KMS-11 (cell line): ENCODE measurements at regions not wholly inside any gene's neighbourhood (a gene's known extent, or its start where the extent isn't known, plus 50 kb on each side); places are given as distances from the start of the nearest gene placed in this dataset.

ENCODE experiments used
- H2AFZ ChIP-seq: fragments of 200-600 bp; sonication (generic); 2 replicates; pipeline ENCODE4 v1.6.1; 2016; ENCODE audit warnings: antibody characterized with exemption, mixed run types, low read depth
- H3K27ac ChIP-seq: fragments of 200-600 bp; sonication (generic); 2 replicates; pipeline ENCODE4 v1.6.1; 2016; ENCODE audit warnings: mild to moderate bottlenecking, mixed run types
- H3K27me3 ChIP-seq: fragments of 200-600 bp; sonication (generic); 2 replicates; pipeline ENCODE4 v1.6.1; 2017; ENCODE audit warnings: mild to moderate bottlenecking, low read depth, mixed run types, moderate library complexity; ENCODE audit not compliant: insufficient read depth
- H3K36me3 ChIP-seq: fragments of 200-600 bp; sonication (generic); 2 replicates; pipeline ENCODE4 v1.6.1; 2017; ENCODE audit warnings: mild to moderate bottlenecking, mixed run types; ENCODE audit not compliant: insufficient read depth
- H3K4me1 ChIP-seq: fragments of 200-600 bp; sonication (generic); 2 replicates; pipeline ENCODE4 v1.6.1; 2016; ENCODE audit warnings: mild to moderate bottlenecking, low read depth, mixed run types; ENCODE audit not compliant: poor library complexity, severe bottlenecking
- H3K4me2 ChIP-seq: fragments of 200-600 bp; sonication (generic); 2 replicates; pipeline ENCODE4 v1.7.0; 2016; ENCODE audit warnings: mild to moderate bottlenecking, mixed run types
- H3K4me3 ChIP-seq: fragments of 200-600 bp; sonication (generic); IDR thresholded peaks from 2 replicates; pipeline ENCODE4 v1.6.1; 2017; ENCODE audit warnings: low read depth, low read length, mixed read lengths; ENCODE audit not compliant: insufficient read depth
- H3K79me2 ChIP-seq: fragments of 200-600 bp; sonication (generic); 2 replicates; pipeline ENCODE4 v1.6.1; 2016; ENCODE audit warnings: low read depth, mixed run types; ENCODE audit not compliant: insufficient read depth
- H3K9ac ChIP-seq: fragments of 200-600 bp; sonication (generic); 2 replicates; pipeline ENCODE4 v1.6.1; 2016; ENCODE audit warnings: mild to moderate bottlenecking, mixed run types
- H4K20me1 ChIP-seq: fragments of 200-600 bp; sonication (generic); 2 replicates; pipeline ENCODE4 v1.6.1; 2016; ENCODE audit warnings: mild to moderate bottlenecking, mixed run types; ENCODE audit not compliant: insufficient read depth
- CTCF ChIP-seq: fragments of 200-600 bp; sonication (generic); conservative IDR thresholded peaks from 2 replicates; pipeline ENCODE4 v1.6.1; 2017; ENCODE audit warnings: low read depth, mild to moderate bottlenecking, antibody characterized with exemption, low read length, moderate library complexity, mixed read lengths

DNA sequence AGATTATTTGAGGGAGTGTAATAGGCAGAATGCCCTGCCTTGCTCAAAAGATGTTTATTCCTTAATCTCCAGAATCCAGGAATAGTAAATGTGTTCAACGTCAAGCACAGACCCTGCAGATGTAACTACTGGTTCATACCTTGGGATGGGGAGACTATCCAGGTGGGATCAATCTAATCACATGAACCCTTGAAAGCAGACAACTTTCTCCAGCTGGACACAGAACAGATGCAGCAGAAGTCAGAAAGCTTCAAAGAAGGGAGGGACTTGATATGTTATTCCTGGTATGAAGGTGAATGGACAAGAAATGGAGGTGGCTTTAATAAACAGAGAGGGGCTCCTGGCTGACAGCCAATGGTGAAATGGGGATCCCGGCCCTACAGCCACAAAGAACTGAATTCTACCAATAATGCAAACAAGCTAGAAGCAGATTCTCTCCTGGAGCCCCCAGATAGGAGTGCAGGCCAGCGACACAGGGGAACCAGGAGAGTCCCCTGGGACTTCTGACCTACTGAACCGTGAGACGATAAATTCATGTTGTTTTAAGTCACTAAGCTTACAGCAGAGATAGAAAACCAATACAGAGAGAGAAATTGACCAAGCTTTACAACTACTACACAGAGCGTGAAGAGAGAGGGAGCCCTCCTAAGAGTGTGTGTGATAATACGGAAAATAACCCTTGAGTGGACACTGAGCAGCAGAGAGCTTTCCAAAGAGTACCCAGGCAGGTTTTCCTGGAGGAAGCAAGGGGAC, 133.5 kb upstream of the TMEM132C start:
- H3K27ac ChIP-seq = no peak overlapping the region
- no peaks in the 10 kb centered on the region for H3K36me3 ChIP-seq
- H3K9ac ChIP-seq = no peak overlapping the region
- no peak for TF ChIP-seq CTCF
- no peaks in the 10 kb centered on the region for H3K4me1 ChIP-seq
- H4K20me1 ChIP-seq = no peaks in the 10 kb centered on the region
- H2AFZ ChIP-seq = no peak overlapping the region
- H3K79me2 ChIP-seq = no peaks in the 10 kb centered on the region
- no peak overlapping the region for H3K4me3 ChIP-seq
- H3K4me2 ChIP-seq = no peak overlapping the region
- H3K27me3 ChIP-seq = no peaks in the 10 kb centered on the region

DNA sequence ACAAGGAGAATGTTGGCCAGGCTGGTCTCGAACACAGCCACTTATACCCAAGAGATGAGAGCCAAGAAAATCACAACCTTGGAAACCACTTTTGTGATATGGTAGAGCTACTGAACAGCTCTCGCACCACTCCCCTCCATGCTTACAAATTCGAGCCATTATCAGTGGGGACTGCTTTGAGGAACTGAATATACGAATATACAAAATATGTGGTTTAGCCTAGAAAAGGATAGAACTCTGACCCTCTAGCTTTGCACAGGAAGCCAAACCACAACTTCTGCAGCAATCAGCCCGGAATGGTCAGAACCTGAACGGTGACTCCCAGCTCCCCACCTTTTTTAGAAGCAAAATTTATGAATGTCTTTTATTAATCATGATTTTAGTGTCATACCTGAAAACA, 129.8 kb upstream of the TMEM132C start:
- H3K4me2 ChIP-seq = no peak overlapping the region
- H3K9ac ChIP-seq = no peak overlapping the region
- no peaks in the 10 kb centered on the region for H3K79me2 ChIP-seq
- no peak overlapping the region for H3K27ac ChIP-seq
- no peaks in the 10 kb centered on the region for H3K4me1 ChIP-seq
- no peaks in the 10 kb centered on the region for H3K27me3 ChIP-seq
- no peak overlapping the region for H2AFZ ChIP-seq
- no peaks in the 10 kb centered on the region for H3K36me3 ChIP-seq
- H3K4me3 ChIP-seq = no peak overlapping the region
- H4K20me1 ChIP-seq = no peaks in the 10 kb centered on the region
- TF ChIP-seq CTCF = no peak

GRCh38 chr12:128138125-128138524, 128.8 kb upstream of the TMEM132C start:
- Histone ChIP-seq H3K4me3 (no peak overlapping the region), H3K79me2 (no peaks in the 10 kb centered on the region), H3K36me3 (no peaks in the 10 kb centered on the region), H3K4me2 (no peak overlapping the region), H2AFZ (no peak overlapping the region), H3K4me1 (no peaks in the 10 kb centered on the region), H3K27me3 (no peaks in the 10 kb centered on the region), H3K9ac (no peak overlapping the region), H3K27ac (no peak overlapping the region), H4K20me1 (no peaks in the 10 kb centered on the region)
- TF ChIP-seq CTCF = no peak

DNA sequence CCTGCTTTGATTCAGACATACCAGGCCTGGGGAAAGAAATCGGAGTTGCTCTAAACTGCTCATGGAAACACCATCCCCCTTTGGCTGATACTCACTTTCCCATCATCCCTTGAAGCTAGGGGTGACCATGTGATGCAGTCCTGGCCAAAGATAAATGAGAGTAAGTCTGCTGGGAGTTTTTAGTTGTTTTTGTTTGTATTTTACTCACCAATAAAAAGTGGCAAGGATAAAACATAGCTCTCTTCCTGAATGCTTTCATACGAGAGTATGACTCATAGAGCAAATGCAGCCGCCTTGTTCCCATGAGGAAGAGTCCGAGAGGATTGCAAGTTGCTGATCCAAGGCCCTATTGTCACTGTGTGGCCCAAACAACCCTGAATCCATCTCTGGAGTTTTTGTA, 126.4 kb upstream of the TMEM132C start:
- Histone ChIP-seq H3K9ac (no peak overlapping the region), H3K4me1 (no peaks in the 10 kb centered on the region), H2AFZ (no peak overlapping the region), H3K4me2 (no peak overlapping the region), H3K27ac (no peak overlapping the region), H3K27me3 (no peaks in the 10 kb centered on the region), H3K36me3 (no peaks in the 10 kb centered on the region), H4K20me1 (no peaks in the 10 kb centered on the region), H3K79me2 (no peaks in the 10 kb centered on the region), H3K4me3 (no peak overlapping the region)
- TF ChIP-seq CTCF = no peak
